Naive thymus-derived CD4-positive, alpha-beta T cell (primary cell): ENCODE measurements at regions not wholly inside any gene's neighbourhood (a gene's known extent, or its start where the extent isn't known, plus 50 kb on each side); places are given as distances from the start of the nearest gene placed in this dataset.

Source experiments
- ATAC-seq: fragments of 150-1000 bp; cut with Tn5 transposase; 2 replicates; pipeline ENCODE4 v1.10.0; 2021; ENCODE audit warnings: mild to moderate bottlenecking, moderate library complexity
- CTCF ChIA-PET: fragments of 350-600 bp; sonication (Branson Sonifier 250); formaldehyde crosslinking; loops from one replicate; lab custom pipeline; 2021; ENCODE audit warnings: antibody characterized with exemption; lab: Charles Lee
- POLR2A ChIA-PET: fragments of 350-600 bp; sonication (Branson Sonifier 250); formaldehyde crosslinking; loops from one replicate; lab custom pipeline; 2021; ENCODE audit warnings: antibody characterized with exemption, inconsistent platforms; lab: Charles Lee
- DNase-seq, 9 donors: peaks; one replicate each; pipeline versions ENCODE4 v3.0.0 to v3.0.0-alpha.2; 2020 to 2022; ENCODE audit warnings: mixed read lengths in 1 of 9
- H3K27ac ChIP-seq: one replicate; pipeline ENCODE4 v1.7.0; 2013; ENCODE audit warnings: mild to moderate bottlenecking, low read depth, low read length, moderate library complexity
- H3K27me3 ChIP-seq, 2 donors: one replicate each; pipeline ENCODE4 v1.7.0; 2013; ENCODE audit warnings: low read length in 2 of 2, mild to moderate bottlenecking in 2 of 2, moderate library complexity in 2 of 2; ENCODE audit not compliant: control insufficient read depth in 2 of 2, insufficient read depth in 2 of 2
- H3K36me3 ChIP-seq, 3 experiments: 1 replicate in 2 of 3; 2 replicates in 1 of 3; pipeline ENCODE4 v1.7.0; 2013; ENCODE audit warnings: low read length in 3 of 3, mild to moderate bottlenecking in 3 of 3, moderate library complexity in 1 of 3; ENCODE audit not compliant: insufficient read depth in 3 of 3, control insufficient read depth in 2 of 3
- H3K4me1 ChIP-seq, 2 donors: one replicate each; pipeline ENCODE4 v1.7.0; 2013; ENCODE audit warnings: low read length in 2 of 2, mild to moderate bottlenecking in 2 of 2, moderate library complexity in 1 of 2; ENCODE audit not compliant: control insufficient read depth in 2 of 2, insufficient read depth in 2 of 2
- H3K4me3 ChIP-seq: 2 replicates; pipeline ENCODE4 v1.7.0; 2013; ENCODE audit warnings: mild to moderate bottlenecking, low read length
- H3K9me3 ChIP-seq, 3 experiments: 1 replicate in 2 of 3; 2 replicates in 1 of 3; pipeline ENCODE4 v1.7.0; 2013; ENCODE audit warnings: low read length in 3 of 3; ENCODE audit not compliant: control insufficient read depth in 2 of 3
- H3K27ac Mint-ChIP-seq, 9 donors: one replicate each; pipeline ENCODE4 v1.8.0; 2020 to 2022; ENCODE audit warnings: mixed read lengths in 9 of 9, mild to moderate bottlenecking in 8 of 9, moderate library complexity in 5 of 9, inconsistent platforms in 2 of 9
- H3K27me3 Mint-ChIP-seq, 5 donors: one replicate each; pipeline ENCODE4 v1.8.0; 2021 to 2022; ENCODE audit warnings: mixed read lengths in 5 of 5, mild to moderate bottlenecking in 1 of 5
- H3K36me3 Mint-ChIP-seq, 5 donors: one replicate each; pipeline ENCODE4 v1.8.0; 2020 to 2022; ENCODE audit warnings: mixed read lengths in 5 of 5, mild to moderate bottlenecking in 3 of 5, inconsistent platforms in 1 of 5
- H3K4me1 Mint-ChIP-seq, 7 donors: one replicate each; pipeline ENCODE4 v1.8.0; 2020 to 2022; ENCODE audit warnings: mixed read lengths in 7 of 7, mild to moderate bottlenecking in 3 of 7, inconsistent platforms in 1 of 7
- H3K4me3 Mint-ChIP-seq, 10 donors: one replicate each; pipeline ENCODE4 v1.8.0; 2020 to 2022; ENCODE audit warnings: mild to moderate bottlenecking in 10 of 10, mixed read lengths in 10 of 10, moderate library complexity in 6 of 10, inconsistent platforms in 2 of 10
- H3K9me3 Mint-ChIP-seq, 11 donors: one replicate each; pipeline ENCODE4 v1.8.0; 2020 to 2022; ENCODE audit warnings: mixed read lengths in 11 of 11, mild to moderate bottlenecking in 4 of 11, inconsistent platforms in 1 of 11, moderate library complexity in 1 of 11
- intact Hi-C, 2 donors: fragments of 100-400 bp; cut with micrococcal nuclease; formaldehyde crosslinking; loops; one replicate each; pipeline ENCODE4 v1.15.1; 2023

DNA sequence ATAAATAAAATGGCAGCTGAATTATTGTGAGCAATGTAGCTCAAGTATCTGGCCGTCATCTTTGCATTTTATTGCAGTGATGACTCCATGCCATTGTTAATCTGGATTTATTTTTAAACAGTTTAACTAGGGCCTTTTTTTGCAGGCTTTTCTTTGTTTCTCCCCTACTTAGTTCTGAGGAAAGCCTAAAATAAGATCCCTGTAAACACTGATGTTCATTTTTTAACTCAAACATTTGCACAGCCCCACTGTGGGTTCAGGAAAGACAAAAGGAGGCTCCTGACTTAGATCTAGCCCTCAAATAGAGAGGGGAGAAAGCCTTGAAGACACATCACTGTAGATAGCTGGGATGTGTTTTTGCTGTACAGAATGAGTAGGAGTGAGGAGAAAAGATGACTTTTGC is 69.2 kb downstream of the PLEKHG1 start:
- no peaks in the 10 kb centered on the region for H3K36me3 ChIP-seq
- Mint-ChIP-seq H3K4me1 (peaks cover 0 to 7% (median 0%) of the 10 kb centered on the region in 7 donors), H3K4me3 (no peak overlapping the region), H3K36me3 (no peaks in the 10 kb centered on the region), H3K27me3 (peaks cover 0 to 26% (median 4%) of the 10 kb centered on the region in 5 donors), H3K9me3 (no peaks in the 10 kb centered on the region), H3K27ac (no peak overlapping the region)
- intact Hi-C loops = no loop called here
- H3K4me1 ChIP-seq = no peaks in the 10 kb centered on the region
- DNase-seq = no peak
- H3K27ac ChIP-seq = no peak overlapping the region
- CTCF ChIA-PET = no interaction called here
- H3K4me3 ChIP-seq = no peak overlapping the region
- POLR2A ChIA-PET = no interaction called here
- no peak for ATAC-seq
- H3K9me3 ChIP-seq = no peaks in the 10 kb centered on the region
- H3K27me3 ChIP-seq = no peaks in the 10 kb centered on the region

DNA sequence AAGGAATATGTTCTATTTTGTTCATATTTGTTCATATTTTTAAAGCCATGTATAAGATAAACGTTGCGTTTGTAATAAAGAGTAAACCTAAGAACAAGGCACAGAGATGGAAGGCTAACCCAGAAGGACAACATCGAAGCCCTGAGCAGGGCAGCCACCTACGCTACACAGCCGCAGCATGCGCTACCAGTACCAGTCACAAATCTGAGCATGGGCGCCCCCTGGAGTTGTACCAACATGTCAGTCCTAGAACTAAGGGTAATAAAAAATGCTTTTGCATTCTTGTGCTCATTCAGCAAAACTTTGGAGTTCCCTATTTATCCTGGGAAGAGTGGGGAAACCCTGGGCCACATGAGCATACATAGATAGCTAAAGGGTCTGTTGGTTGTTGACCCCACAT is 70.6 kb downstream of the PLEKHG1 start:
- Histone ChIP-seq H3K4me3 (no peak overlapping the region), H3K27me3 (no peaks in the 10 kb centered on the region), H3K36me3 (no peaks in the 10 kb centered on the region), H3K27ac (no peak overlapping the region), H3K4me1 (no peaks in the 10 kb centered on the region), H3K9me3 (no peaks in the 10 kb centered on the region)
- intact Hi-C loops = no loop called here
- ChIA-PET CTCF (no interaction called here), POLR2A (no interaction called here)
- Mint-ChIP-seq H3K27me3 (peaks cover 0 to 30% (median 7%) of the 10 kb centered on the region in 5 donors), H3K4me1 (peaks cover 0 to 11% (median 0%) of the 10 kb centered on the region in 7 donors), H3K27ac (no peak overlapping the region), H3K4me3 (no peak overlapping the region), H3K9me3 (no peaks in the 10 kb centered on the region), H3K36me3 (no peaks in the 10 kb centered on the region)
- DNase-seq (no peak), ATAC-seq (no peak)

DNA sequence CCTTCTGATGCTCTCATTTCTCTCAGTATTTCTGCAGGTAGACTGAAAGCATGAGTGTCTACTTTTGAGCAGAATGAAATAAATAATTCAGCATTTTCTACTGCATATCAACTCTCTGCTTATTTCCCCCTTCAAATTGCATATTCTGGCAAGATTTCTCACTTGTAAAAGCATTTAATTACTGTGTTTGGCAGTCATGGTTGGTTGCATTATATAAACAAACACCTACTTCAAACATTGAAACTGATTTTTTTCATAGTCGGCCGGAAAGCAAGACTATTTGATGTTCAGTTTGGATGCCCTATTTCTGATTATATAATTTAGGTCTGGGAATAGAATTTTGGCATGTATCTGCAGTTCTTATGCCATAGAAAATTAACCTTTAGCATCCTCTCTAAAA is 73.1 kb downstream of the PLEKHG1 start:
- POLR2A ChIA-PET = no interaction called here
- DNase-seq = no peak
- intact Hi-C loops = no loop called here
- Mint-ChIP-seq H3K4me3 (no peak overlapping the region), H3K36me3 (no peaks in the 10 kb centered on the region), H3K27ac (no peak overlapping the region), H3K9me3 (peaks cover 0 to 7% (median 0%) of the 10 kb centered on the region in 11 donors), H3K27me3 (peaks cover 9 to 47% (median 12%) of the 10 kb centered on the region in 5 donors), H3K4me1 (peaks cover 0 to 8% (median 0%) of the 10 kb centered on the region in 7 donors)
- CTCF ChIA-PET = no interaction called here
- Histone ChIP-seq H3K9me3 (no peaks in the 10 kb centered on the region), H3K27ac (no peak overlapping the region), H3K4me3 (no peak overlapping the region), H3K27me3 (no peaks in the 10 kb centered on the region), H3K4me1 (no peaks in the 10 kb centered on the region), H3K36me3 (no peaks in the 10 kb centered on the region)
- ATAC-seq = no peak

DNA sequence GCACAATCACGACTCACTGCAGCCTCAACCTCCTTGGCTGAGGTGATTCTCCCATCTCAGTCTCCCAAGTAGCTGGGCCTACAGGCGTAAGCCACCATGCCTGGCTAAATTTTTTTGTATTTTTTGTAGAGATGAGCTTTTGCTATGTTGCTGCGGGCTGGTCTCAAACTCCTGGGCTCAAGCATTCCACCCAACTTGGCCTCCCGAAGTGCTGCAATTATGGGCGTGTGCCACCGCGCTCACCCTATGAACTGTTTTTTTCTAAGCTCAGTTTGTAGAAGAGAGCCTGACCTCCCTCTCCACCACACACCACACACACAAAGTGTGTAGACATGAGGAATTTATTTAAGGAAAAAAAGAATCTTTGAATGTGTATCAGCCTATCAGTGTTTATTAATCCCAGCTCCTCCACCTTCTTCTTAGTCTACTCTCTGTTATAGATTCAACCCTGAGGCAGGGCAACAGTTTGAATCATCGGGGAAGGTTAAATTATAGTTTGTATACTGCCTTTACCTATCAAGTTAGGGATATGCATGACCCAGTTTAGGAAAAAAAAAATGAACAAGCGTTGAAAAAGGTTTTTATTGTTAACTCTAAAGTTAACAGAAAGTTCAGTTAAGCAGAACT is 74.1 kb downstream of the PLEKHG1 start:
- peak overlapping the region in 1 of 9 donors; percentile 34 for H3K27ac Mint-ChIP-seq
- POLR2A ChIA-PET = no interaction called here
- Histone ChIP-seq H3K9me3 (no peaks in the 10 kb centered on the region), H3K36me3 (no peaks in the 10 kb centered on the region), H3K27ac (no peak overlapping the region), H3K4me3 (no peak overlapping the region), H3K4me1 (no peaks in the 10 kb centered on the region), H3K27me3 (no peaks in the 10 kb centered on the region)
- no peaks in the 10 kb centered on the region for H3K36me3 Mint-ChIP-seq
- intact Hi-C loops = no loop called here
- peaks cover 0 to 7% (median 0%) of the 10 kb centered on the region in 11 donors for H3K9me3 Mint-ChIP-seq
- DNase-seq = no peak
- ATAC-seq = no peak
- peaks cover 0 to 6% (median 0%) of the 10 kb centered on the region in 7 donors for H3K4me1 Mint-ChIP-seq
- H3K27me3 Mint-ChIP-seq = peaks cover 9 to 47% (median 12%) of the 10 kb centered on the region in 5 donors
- CTCF ChIA-PET = no interaction called here
- no peak overlapping the region for H3K4me3 Mint-ChIP-seq

DNA sequence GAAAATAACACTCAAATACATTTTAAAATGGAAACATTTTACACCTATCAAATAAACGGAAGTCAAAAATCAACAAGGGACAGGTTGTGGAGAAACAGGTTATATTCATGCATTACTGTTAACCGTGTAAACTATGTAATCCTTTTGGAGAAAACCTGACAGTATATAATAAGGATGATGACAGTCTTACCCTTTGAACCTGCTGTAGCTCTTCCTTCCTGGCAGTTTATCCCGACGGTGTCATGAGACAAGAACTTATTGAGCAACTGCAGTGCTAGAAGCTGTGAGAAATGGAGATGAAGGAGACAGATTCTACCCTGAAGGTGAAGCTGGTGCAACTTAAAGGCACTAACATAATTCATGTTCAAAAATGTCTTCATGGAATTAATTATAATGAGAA is 76.7 kb downstream of the PLEKHG1 start:
- no peaks in the 10 kb centered on the region for H3K27me3 ChIP-seq
- ATAC-seq (no peak), DNase-seq (no peak)
- ChIA-PET CTCF (no interaction called here), POLR2A (no interaction called here)
- intact Hi-C loops = no loop called here
- H3K4me3 ChIP-seq = no peak overlapping the region
- peaks cover 0 to 6% (median 0%) of the 10 kb centered on the region in 7 donors for H3K4me1 Mint-ChIP-seq
- H3K27ac ChIP-seq = no peak overlapping the region
- H3K4me1 ChIP-seq = no peaks in the 10 kb centered on the region
- no peaks in the 10 kb centered on the region for H3K9me3 ChIP-seq
- no peaks in the 10 kb centered on the region for H3K36me3 Mint-ChIP-seq
- peaks cover 0 to 7% (median 0%) of the 10 kb centered on the region in 11 donors for H3K9me3 Mint-ChIP-seq
- H3K27me3 Mint-ChIP-seq = peaks cover 9 to 48% (median 12%) of the 10 kb centered on the region in 5 donors
- no peaks in the 10 kb centered on the region for H3K36me3 ChIP-seq
- H3K27ac Mint-ChIP-seq = no peak overlapping the region
- no peak overlapping the region for H3K4me3 Mint-ChIP-seq

DNA sequence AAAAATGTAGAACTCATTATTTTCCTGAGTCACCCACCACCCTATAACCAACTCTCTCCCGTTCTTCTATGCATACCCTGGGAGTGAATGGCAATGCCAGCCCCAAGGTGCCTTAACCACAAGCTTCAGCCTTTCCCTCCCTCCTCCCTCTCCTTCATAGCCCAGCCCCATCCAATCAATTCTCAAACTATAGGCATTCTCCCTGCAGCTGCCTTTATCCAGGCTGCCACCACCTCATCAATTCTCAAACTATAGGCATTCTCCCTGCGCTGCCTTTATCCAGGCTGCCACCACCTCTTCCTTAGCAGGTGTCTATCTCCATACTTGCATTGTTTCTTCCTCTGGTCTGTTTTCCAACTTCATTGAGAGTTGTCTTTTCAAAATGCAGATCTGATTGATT is 77.1 kb downstream of the PLEKHG1 start:
- H3K9me3 ChIP-seq = no peaks in the 10 kb centered on the region
- H3K4me1 Mint-ChIP-seq = peaks cover 0 to 6% (median 0%) of the 10 kb centered on the region in 7 donors
- no peaks in the 10 kb centered on the region for H3K27me3 ChIP-seq
- H3K27ac Mint-ChIP-seq = no peak overlapping the region
- ChIA-PET POLR2A (no interaction called here), CTCF (no interaction called here)
- H3K27ac ChIP-seq = no peak overlapping the region
- no peak overlapping the region for H3K4me3 Mint-ChIP-seq
- no peak overlapping the region for H3K4me3 ChIP-seq
- ATAC-seq (no peak), DNase-seq (no peak)
- no peaks in the 10 kb centered on the region for H3K36me3 ChIP-seq
- intact Hi-C loops = no loop called here
- H3K4me1 ChIP-seq = no peaks in the 10 kb centered on the region
- H3K9me3 Mint-ChIP-seq = peaks cover 0 to 7% (median 0%) of the 10 kb centered on the region in 11 donors
- peaks cover 6 to 46% (median 12%) of the 10 kb centered on the region in 5 donors for H3K27me3 Mint-ChIP-seq
- H3K36me3 Mint-ChIP-seq = no peaks in the 10 kb centered on the region

DNA sequence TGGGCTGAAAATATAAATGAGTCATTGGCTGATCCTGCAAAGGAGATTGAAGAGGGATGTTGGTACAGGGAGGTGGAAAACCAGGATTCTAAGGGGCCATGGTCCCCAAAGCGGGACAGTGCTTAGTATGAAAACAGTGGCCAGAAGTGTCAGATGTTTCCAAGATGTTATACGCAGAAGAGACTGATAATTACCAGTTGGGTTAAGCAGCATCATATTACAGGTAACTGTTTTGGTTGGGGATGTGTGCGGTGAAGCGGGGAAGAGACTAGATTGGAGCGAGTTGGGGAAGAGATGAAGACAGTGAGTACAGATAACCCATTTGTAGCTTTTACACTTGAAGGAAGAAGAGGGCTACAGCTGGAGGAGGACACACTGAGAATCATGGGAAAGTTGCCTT is 80.8 kb downstream of the PLEKHG1 start:
- Mint-ChIP-seq H3K4me1 (no peaks in the 10 kb centered on the region), H3K27ac (no peak overlapping the region), H3K9me3 (peaks cover 0 to 7% (median 0%) of the 10 kb centered on the region in 11 donors), H3K27me3 (peaks cover 4 to 36% (median 12%) of the 10 kb centered on the region in 5 donors), H3K4me3 (no peak overlapping the region), H3K36me3 (no peaks in the 10 kb centered on the region)
- Histone ChIP-seq H3K4me3 (no peak overlapping the region), H3K36me3 (no peaks in the 10 kb centered on the region), H3K4me1 (no peaks in the 10 kb centered on the region), H3K9me3 (no peaks in the 10 kb centered on the region), H3K27ac (no peak overlapping the region), H3K27me3 (no peaks in the 10 kb centered on the region)
- POLR2A ChIA-PET = no interaction called here
- CTCF ChIA-PET = no interaction called here
- DNase-seq = no peak
- no peak for ATAC-seq
- intact Hi-C loops = no loop called here
